ENCODE measurements at regions not wholly inside any gene's neighbourhood (a gene's known extent, or its start where the extent isn't known, plus 50 kb on each side); places are given as distances from the start of the nearest gene placed in this dataset.

DNA sequence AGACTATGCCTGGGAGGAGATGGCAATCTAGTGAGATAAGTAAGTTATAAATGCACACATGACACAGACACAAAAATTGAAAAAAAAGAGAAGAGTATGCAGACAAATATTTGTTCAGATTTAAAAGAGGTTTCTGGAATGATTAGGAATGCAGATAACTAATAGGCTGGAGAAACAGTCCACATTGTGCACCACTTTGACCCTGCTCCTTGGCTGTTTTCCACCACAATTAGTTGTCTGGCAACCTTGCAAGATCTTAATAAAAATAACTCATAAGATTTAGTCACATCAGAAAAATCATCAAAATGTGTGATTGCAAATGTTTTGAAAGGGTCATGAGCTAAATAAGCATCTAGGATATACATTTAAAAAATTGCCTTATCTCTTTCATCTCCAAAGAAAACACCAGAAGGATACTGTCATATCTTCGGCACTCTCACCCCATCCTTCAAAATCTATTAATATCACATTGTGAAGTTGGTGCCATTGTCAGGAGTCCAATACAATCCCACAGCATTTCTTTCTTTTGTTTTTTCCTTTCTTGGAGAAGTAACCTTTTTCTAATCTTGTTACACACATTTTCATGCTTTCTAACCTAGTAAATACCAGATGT, 153.7 kb upstream of the KCNMB2 start:
- intact Hi-C loops (cut with micrococcal nuclease): no loop called here
- Histone ChIP-seq H3K27ac (ENCODE audit: low read length in 2 of 2) (no peak overlapping the region), H3K4me2 (replicated peaks; ENCODE audit: low read depth, low read length, poor library complexity, severe bottlenecking) (no peak overlapping the region), H3K79me2 (ENCODE audit: control insufficient read depth, insufficient read depth, low read length) (no peaks in the 10 kb centered on the region), H2AFZ (ENCODE audit: insufficient read depth, low read depth, low read length, poor library complexity, severe bottlenecking) (no peak overlapping the region), H3K36me3 (replicated peaks in 1 of 2; ENCODE audit: control extremely low read depth in 1 of 2, control insufficient read depth in 1 of 2, extremely low read depth in 1 of 2, insufficient read depth in 2 of 2, low read length in 1 of 2) (no peaks in the 10 kb centered on the region), H3K9me3 (ENCODE audit: control extremely low read depth in 1 of 3, control insufficient read depth in 2 of 3, insufficient read depth in 1 of 3, low read length in 2 of 3) (no peaks in the 10 kb centered on the region), H3K27me3 (replicated peaks in 1 of 4; ENCODE audit: control extremely low read depth in 1 of 4, control insufficient read depth in 3 of 4, insufficient read depth in 4 of 4, low read length in 3 of 4) (no peaks in the 10 kb centered on the region), H3K4me3 (ENCODE audit: control extremely low read depth in 1 of 5, extremely low read depth in 1 of 5, insufficient read depth in 1 of 5, low read depth in 2 of 5, low read length in 4 of 5) (no peak overlapping the region), H4K20me1 (ENCODE audit: control insufficient read depth, insufficient read depth, low read length, poor library complexity, severe bottlenecking) (no peaks in the 10 kb centered on the region), H3K9ac (ENCODE audit: low read length) (no peak overlapping the region), H3K4me1 (ENCODE audit: control insufficient read depth in 2 of 2, insufficient read depth in 2 of 2, low read length in 2 of 2) (no peaks in the 10 kb centered on the region)
- CTCF ChIA-PET: interaction anchor here (2.2 kb wide), 1 partner anchor 1510 kb away, joined by 6 read pairs; no protein-coding TSS in a partner anchor
- DNase-seq (no peak), ATAC-seq (ENCODE audit: low read depth) (no peak)
- TF ChIP-seq EZH2 (IDR thresholded peaks at IDR 0.05; ENCODE audit: borderline replicate concordance, insufficient read depth, low read depth, low read length, poor library complexity, severe bottlenecking): no peak
- TF ChIP-seq, protein P1, sequence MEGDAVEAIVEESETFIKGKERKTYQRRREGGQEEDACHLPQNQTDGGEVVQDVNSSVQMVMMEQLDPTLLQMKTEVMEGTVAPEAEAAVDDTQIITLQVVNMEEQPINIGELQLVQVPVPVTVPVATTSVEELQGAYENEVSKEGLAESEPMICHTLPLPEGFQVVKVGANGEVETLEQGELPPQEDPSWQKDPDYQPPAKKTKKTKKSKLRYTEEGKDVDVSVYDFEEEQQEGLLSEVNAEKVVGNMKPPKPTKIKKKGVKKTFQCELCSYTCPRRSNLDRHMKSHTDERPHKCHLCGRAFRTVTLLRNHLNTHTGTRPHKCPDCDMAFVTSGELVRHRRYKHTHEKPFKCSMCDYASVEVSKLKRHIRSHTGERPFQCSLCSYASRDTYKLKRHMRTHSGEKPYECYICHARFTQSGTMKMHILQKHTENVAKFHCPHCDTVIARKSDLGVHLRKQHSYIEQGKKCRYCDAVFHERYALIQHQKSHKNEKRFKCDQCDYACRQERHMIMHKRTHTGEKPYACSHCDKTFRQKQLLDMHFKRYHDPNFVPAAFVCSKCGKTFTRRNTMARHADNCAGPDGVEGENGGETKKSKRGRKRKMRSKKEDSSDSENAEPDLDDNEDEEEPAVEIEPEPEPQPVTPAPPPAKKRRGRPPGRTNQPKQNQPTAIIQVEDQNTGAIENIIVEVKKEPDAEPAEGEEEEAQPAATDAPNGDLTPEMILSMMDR (IDR thresholded peaks at IDR 0.05): no peak
- POLR2A ChIA-PET: no interaction called here
- WGBS (ENCODE audit: insufficient coverage): 80% methylated on average over 1 of the region's 1 CpG
- no peak overlapping the region for H3K4me3 Mint-ChIP-seq
- peaks cover 5% of the 10 kb centered on the region for H3K27me3 Mint-ChIP-seq
- no peaks in the 10 kb centered on the region for H3K9me3 Mint-ChIP-seq (ENCODE audit: insufficient read depth)
- H3K4me1 Mint-ChIP-seq: no peaks in the 10 kb centered on the region
- H3K27ac Mint-ChIP-seq: no peak overlapping the region

GRCh38 chr3:178384321-178385230, 151.7 kb upstream of the KCNMB2 start:
- POLR2A ChIA-PET: no interaction called here
- CTCF ChIA-PET: interaction anchor here (1.0 to 2.2 kb wide), 5 partner anchors 9 to 1512 kb away, joined by 3 to 40 read pairs (median 10); no protein-coding TSS in a partner anchor
- no peaks in the 10 kb centered on the region for H3K27me3 Mint-ChIP-seq
- no peak overlapping the region for H3K4me3 Mint-ChIP-seq
- Histone ChIP-seq H3K27ac (ENCODE audit: low read length in 2 of 2) (no peak overlapping the region), H2AFZ (ENCODE audit: insufficient read depth, low read depth, low read length, poor library complexity, severe bottlenecking) (no peak overlapping the region), H3K9me3 (ENCODE audit: control extremely low read depth in 1 of 3, control insufficient read depth in 2 of 3, insufficient read depth in 1 of 3, low read length in 2 of 3) (no peaks in the 10 kb centered on the region), H4K20me1 (ENCODE audit: control insufficient read depth, insufficient read depth, low read length, poor library complexity, severe bottlenecking) (no peaks in the 10 kb centered on the region), H3K27me3 (replicated peaks in 1 of 4; ENCODE audit: control extremely low read depth in 1 of 4, control insufficient read depth in 3 of 4, insufficient read depth in 4 of 4, low read length in 3 of 4) (no peaks in the 10 kb centered on the region), H3K4me2 (replicated peaks; ENCODE audit: low read depth, low read length, poor library complexity, severe bottlenecking) (no peak overlapping the region), H3K9ac (ENCODE audit: low read length) (no peak overlapping the region), H3K79me2 (ENCODE audit: control insufficient read depth, insufficient read depth, low read length) (no peaks in the 10 kb centered on the region), H3K4me1 (ENCODE audit: control insufficient read depth in 2 of 2, insufficient read depth in 2 of 2, low read length in 2 of 2) (no peaks in the 10 kb centered on the region), H3K36me3 (replicated peaks in 1 of 2; ENCODE audit: control extremely low read depth in 1 of 2, control insufficient read depth in 1 of 2, extremely low read depth in 1 of 2, insufficient read depth in 2 of 2, low read length in 1 of 2) (no peaks in the 10 kb centered on the region), H3K4me3 (ENCODE audit: control extremely low read depth in 1 of 5, extremely low read depth in 1 of 5, insufficient read depth in 1 of 5, low read depth in 2 of 5, low read length in 4 of 5) (no peak overlapping the region)
- intact Hi-C loops (cut with micrococcal nuclease): no loop called here
- DNase-seq (no peak), ATAC-seq (ENCODE audit: low read depth) (no peak)
- no peak overlapping the region for H3K27ac Mint-ChIP-seq
- TF ChIP-seq, protein P1 (IDR thresholded peaks at IDR 0.05): no peak
- TF ChIP-seq EZH2 (IDR thresholded peaks at IDR 0.05; ENCODE audit: borderline replicate concordance, insufficient read depth, low read depth, low read length, poor library complexity, severe bottlenecking): no peak
- H3K4me1 Mint-ChIP-seq: no peaks in the 10 kb centered on the region
- WGBS (ENCODE audit: insufficient coverage): 75% methylated on average over 1 of the region's 8 CpGs
- no peaks in the 10 kb centered on the region for H3K9me3 Mint-ChIP-seq (ENCODE audit: insufficient read depth)
